ENCODE measurements at regions not wholly inside any gene's neighbourhood (a gene's known extent, or its start where the extent isn't known, plus 50 kb on each side); places are given as distances from the start of the nearest gene placed in this dataset.

DNA sequence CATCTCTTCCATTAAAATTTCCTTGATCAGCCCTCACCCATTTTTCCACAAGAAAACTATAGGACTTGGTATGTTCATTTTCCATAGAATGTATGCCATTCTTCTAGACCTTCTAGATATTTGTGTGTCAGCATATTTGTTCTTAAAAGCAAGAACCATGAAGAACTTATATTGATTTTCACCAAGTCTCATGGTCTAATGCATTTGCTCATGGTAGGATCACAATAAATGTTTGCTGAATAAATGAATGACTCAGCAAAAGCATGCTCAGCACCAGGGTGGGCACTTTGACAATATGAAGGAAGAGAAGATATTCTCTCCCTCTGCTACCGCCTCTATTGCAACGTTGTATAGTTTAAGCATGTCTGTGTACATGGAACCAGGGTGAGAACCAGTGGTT lies 805.5 kb upstream of the SLC35B3 start:
- TF ChIP-seq, protein P1, sequence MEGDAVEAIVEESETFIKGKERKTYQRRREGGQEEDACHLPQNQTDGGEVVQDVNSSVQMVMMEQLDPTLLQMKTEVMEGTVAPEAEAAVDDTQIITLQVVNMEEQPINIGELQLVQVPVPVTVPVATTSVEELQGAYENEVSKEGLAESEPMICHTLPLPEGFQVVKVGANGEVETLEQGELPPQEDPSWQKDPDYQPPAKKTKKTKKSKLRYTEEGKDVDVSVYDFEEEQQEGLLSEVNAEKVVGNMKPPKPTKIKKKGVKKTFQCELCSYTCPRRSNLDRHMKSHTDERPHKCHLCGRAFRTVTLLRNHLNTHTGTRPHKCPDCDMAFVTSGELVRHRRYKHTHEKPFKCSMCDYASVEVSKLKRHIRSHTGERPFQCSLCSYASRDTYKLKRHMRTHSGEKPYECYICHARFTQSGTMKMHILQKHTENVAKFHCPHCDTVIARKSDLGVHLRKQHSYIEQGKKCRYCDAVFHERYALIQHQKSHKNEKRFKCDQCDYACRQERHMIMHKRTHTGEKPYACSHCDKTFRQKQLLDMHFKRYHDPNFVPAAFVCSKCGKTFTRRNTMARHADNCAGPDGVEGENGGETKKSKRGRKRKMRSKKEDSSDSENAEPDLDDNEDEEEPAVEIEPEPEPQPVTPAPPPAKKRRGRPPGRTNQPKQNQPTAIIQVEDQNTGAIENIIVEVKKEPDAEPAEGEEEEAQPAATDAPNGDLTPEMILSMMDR (IDR thresholded peaks at IDR 0.05), result no peak
- no peak for TF ChIP-seq POLR2AphosphoS5 (IDR thresholded peaks at IDR 0.05; ENCODE audit: insufficient read depth in 1 of 2, low read depth in 1 of 2)

Measured in vagina (tissue), 2 donors.